ENCODE measurements at regions not wholly inside any gene's neighbourhood (a gene's known extent, or its start where the extent isn't known, plus 50 kb on each side); places are given as distances from the start of the nearest gene placed in this dataset.

DNA sequence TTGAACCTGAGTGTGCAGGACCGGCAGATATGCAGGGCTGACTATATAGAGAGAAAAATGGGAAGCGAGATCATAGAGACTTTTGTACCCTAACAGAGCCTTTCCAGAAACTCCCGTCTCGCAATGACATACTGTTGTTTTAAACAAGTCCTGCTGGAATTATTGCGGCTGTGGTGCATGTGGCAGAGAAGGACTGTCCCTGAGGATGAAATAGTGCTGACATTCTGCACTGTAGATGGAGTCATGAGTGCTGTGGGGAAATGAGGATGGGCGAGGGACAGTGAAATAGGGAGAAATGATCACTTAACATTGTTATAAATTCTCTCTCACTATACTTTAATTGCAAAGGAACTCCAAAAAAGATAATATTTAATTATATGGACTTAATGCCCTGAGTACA, 50.4 kb upstream of the KLHL14 start (continued):
- TF ChIP-seq, protein P1, sequence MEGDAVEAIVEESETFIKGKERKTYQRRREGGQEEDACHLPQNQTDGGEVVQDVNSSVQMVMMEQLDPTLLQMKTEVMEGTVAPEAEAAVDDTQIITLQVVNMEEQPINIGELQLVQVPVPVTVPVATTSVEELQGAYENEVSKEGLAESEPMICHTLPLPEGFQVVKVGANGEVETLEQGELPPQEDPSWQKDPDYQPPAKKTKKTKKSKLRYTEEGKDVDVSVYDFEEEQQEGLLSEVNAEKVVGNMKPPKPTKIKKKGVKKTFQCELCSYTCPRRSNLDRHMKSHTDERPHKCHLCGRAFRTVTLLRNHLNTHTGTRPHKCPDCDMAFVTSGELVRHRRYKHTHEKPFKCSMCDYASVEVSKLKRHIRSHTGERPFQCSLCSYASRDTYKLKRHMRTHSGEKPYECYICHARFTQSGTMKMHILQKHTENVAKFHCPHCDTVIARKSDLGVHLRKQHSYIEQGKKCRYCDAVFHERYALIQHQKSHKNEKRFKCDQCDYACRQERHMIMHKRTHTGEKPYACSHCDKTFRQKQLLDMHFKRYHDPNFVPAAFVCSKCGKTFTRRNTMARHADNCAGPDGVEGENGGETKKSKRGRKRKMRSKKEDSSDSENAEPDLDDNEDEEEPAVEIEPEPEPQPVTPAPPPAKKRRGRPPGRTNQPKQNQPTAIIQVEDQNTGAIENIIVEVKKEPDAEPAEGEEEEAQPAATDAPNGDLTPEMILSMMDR (IDR thresholded peaks at IDR 0.05 in 2 of 3, conservative IDR thresholded peaks at IDR 0.05 in 1 of 3; ENCODE audit: borderline replicate concordance in 1 of 3, insufficient read depth in 1 of 3, low read depth in 2 of 3, low read length in 2 of 3), result no peak
- TF ChIP-seq, protein P2, sequence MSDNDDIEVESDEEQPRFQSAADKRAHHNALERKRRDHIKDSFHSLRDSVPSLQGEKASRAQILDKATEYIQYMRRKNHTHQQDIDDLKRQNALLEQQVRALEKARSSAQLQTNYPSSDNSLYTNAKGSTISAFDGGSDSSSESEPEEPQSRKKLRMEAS (IDR thresholded peaks at IDR 0.05), result no peak
- TF ChIP-seq FOSL1 (IDR thresholded peaks at IDR 0.05; ENCODE audit: low read depth), result no peak
